Inflammatory macrophage (primary cell): ENCODE measurements at regions not wholly inside any gene's neighbourhood (a gene's known extent, or its start where the extent isn't known, plus 50 kb on each side); places are given as distances from the start of the nearest gene placed in this dataset.
"Not testable (repeated sequence)": the region's sequence is repeated elsewhere in the genome, so short reads cannot be mapped to it uniquely, and the experiment has no call there.

Source experiments
- DNase-seq, 2 donors: peaks; one replicate each; pipeline ENCODE4 v3.0.0-alpha.2; 2020 to 2022

DNA sequence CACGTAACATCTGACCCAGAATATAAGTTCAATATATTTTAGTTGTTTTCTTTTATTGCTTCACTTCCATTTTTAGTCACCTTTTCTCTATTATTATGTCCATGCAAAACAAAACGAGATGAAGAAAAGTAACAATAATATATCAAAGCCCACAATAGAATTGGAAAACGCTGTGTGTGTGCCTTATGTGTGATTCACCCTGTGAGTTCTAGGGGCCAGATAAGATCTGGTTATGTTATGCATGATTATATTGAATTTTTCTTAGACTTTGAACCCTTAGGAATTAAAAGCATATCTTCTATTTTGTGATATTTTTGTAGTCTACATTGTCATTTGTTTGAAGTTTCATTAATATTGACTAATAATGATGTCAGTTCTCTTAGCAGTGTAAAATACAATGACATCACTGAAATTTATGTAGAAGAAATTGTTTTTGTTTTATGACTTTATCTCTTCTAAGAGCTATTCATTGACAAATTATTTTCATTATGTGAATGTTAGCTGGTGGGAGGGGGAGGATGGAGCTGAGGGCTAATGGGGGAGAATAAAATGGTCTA, 243.6 kb downstream of the TFAP2B start:
- no peak for DNase-seq

DNA sequence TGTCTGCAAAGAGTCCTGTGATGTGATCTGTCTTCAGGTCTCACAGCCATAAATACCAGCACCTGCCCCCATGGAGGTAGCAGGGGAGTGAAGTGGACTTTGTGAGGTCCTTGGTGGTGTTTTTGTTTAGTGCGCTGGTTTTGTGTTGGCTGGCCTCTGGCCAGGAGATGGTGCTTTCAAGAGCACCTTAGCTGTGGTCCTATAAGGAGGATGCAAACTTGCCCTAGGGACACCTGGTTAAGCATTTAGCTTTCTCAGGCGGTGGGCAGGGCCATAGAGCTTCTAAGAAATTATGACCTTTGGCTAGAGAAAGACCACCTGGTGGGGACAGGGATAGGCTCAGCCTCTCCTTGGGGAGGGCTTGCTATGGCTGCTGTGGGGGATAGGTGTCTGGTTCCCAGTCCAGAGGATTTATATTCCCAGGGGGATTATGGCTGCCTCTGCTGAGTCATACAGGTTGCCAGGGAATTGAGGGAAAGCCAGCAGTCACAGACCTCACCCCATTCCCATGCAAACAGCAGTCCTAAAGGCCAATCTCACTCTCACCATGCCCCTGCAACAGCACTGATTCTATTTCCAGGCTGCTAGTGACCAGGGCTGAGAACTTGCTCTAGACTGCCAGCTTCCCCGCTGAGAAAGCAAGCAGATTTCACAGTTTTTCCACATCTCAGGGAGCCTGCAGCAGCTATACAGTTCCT, 259.3 kb downstream of the TFAP2B start:
- DNase-seq: no peak

DNA sequence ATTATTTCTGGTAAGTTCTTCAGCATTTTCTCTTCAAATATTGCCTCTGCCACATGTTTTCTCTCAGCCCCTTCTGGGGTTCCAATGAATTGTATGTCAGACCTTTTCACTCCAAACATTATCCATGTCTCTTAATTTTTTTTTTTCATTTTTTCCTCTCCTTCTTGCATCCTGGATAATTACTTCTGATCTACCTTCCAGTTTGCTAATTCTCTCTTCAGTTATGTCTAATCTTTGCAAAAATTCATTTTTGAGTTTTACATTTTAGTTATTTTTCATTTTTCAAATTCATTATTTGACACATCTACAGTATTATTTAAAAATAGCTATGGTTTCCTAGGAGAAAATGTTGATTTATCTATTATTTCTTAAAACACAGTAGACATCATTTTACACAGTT, 271.7 kb downstream of the TFAP2B start:
- no peak for DNase-seq

DNA sequence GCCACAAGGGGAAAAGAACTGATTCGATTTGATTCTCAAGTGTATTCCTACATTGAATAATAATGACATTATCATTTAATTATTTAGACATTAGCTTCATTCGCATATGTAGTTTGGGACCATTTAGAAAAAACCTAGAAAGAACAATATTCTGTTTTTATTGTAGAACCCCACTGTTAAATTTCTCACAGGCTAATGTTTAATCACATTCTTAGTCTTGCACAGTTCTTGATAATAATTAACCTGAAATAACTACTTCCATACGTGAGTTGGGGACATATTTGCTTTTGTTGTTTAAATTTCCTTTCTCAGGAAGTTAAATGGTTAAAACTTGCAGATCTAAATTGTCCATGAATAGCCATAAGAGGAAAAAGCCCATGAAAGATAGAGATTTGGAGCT, 275.2 kb downstream of the TFAP2B start:
- no peak for DNase-seq

DNA sequence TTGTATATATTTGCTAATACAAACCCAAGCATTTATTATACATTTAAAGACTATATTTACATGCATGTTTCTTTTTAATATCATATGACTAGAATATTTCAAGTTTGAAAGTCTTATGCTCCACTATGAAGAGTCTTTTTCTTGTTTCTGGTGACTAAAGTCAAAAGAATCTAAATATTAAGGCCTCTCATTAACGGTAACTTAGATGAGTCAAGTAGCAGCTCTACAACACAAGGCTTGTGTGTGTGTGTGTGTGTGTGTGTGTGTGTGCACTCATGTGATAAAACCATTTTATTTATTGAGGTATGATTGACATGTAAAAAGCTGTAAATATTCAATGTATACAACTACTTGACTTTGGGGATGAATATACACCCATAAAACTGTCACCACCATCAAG, 275.6 kb downstream of the TFAP2B start:
- no peak for DNase-seq

DNA sequence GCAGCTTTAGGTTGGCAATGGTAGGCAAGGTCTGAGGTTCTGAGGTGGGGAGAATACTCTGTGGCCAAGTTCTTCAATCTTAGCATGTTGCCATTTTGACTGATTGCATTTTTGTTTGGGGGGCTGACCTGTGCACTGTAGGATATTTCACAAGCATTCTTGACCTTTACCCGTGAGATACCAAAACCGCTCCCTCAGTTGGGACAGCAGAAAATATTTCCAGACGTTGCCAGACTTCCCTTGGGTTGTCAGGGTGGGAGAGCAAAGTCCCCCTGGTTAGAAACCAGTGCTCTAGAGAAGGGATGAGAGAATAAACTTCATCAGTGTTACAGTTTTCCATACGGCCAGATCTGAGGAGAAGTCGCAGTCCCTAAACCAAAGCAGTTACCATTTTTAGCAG, 279.6 kb downstream of the TFAP2B start:
- no peak for DNase-seq

DNA sequence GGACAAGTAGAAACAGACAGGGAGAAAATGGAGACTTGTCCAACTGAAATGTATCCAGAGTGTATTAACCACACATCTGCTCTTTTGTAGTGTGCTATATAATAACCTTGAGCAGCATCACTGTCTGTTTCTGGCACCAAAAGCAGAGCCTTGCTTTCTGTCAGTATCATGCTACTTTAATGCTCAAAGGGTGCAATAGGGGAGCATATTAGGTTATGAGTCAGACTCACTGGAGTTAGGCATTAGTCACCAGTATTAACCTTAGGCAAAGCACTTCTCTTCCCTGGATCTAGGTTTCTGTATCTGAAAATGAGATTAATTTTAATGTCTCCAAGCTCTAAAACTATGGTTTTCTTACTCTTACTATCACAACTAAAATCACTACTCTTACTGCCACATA, 280.1 kb downstream of the TFAP2B start:
- DNase-seq: no peak

DNA sequence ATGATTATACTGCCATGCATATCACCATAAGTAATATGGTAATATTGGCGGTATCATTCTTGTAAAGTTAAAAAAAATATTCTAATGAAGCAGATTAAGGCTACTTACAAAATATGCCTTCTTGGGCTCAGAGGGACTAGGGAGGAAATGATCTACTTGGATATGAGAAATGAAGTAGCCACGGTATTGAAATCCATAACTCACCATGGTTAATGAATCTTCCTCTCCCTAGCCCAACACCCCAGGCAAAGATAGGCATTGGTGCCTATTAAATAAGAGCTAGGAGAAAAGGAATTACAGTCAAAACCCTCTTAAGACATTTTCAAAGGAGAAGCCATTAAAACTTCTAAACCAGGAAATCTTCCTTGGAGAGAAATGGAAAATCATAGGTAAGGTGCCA, 280.5 kb downstream of the TFAP2B start:
- no peak for DNase-seq

DNA sequence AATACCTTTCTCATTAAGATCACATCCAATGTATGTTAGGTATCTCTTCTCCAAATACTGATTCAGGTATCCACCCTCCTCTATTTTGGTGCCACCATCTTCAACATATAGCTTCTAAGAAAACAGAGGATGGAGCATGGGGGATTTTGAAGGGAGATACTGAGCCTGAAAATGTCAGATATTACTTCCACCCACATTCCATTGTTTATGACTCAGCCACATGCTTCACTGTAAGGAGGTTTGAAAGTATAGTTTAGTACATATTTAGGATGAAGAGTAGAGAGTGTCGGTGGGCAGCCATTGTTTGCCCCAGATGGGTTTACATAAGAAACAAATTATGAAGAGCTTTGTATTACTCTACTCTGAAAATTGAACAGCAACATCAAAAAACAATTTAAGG, 286.7 kb downstream of the TFAP2B start:
- no peak for DNase-seq

DNA sequence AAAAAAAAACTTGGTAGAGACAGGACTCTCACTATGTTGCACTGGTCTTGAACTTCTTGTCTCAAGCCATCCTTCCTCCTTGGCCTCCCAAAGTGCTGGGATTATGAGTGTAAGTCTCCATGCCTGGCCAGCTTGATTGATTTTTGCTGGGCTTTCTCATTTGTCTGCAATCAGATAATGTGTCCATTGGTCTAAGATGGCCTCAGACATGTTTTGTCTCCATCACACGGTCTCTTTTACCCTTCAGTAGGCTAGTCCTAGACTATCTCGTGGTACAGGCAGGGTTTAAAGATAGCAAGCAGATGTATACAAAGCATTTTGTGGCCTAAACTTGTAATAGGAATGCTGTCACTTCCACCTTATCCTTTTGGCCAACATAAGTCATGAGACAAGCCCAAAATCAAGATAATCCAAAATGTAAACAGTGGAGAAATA, 289.1 kb downstream of the TFAP2B start:
- no peak for DNase-seq

DNA sequence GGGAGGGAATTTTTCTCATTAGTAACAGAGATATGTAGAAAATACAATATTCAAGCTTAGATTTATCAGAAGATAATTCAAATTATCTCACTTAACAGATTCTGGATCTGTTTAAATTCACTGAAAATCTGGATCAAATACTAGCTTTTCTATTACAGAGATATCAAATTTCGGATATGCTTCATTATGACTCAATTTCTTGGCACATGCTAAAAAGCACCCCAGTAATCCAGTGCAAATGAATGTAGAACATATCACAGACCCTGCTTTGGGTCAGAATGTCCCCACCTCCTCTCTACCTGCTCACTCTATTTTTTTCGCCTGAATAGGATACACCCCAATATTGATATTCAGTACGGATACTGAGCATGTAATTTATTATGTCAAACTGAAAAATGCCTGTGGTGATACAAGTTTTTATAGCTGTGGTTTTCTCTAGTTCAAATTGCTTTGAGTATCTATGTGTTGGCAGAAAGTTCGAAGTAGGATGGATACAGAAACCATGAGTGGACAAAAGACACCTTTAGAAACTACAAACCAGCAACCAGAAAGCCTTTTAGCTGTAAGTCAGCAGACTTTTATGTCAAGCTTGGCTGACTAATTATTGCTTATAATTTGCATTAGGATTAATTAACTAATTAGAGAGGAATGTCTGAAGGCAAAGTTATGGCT, 290.0 kb downstream of the TFAP2B start:
- DNase-seq: no peak

DNA sequence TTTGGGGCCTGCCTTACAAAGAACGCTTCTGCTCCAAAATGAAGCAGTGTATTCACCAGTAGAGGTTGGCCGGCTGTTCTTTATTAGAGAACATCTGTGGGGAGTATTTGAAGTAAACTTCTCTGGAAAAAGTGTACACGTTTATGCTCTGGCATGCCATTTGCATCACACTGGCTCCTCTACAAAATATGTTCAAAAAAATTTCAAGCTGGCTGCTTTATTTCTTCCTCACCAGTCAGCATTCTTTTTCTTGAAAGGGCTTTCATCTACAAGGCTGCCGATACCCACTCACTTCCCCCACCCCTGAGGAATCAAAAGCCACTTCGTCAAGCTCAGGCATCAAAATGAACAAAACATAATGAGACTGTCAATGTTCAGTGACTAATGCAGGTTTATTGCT, 294.1 kb downstream of the TFAP2B start:
- DNase-seq: no peak

DNA sequence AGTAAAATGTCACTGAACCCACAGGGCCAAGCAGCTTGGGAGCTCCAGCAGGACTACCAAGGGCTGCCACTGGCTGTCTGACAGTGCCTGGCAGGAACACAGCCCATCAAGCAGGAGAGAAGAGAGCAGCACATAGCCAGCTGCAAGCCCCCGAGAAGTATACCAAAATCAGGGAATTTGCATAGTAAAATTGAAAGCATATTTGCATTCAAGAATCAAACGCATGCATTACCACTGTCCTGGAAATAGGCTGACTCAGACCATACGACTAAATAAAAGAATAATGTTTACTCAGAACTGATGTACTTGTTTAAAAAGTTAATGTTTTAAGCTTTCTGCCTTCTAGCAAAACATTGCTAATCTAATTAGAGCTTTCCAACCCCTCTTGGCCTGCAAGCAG, 298.1 kb downstream of the TFAP2B start:
- DNase-seq: no peak

DNA sequence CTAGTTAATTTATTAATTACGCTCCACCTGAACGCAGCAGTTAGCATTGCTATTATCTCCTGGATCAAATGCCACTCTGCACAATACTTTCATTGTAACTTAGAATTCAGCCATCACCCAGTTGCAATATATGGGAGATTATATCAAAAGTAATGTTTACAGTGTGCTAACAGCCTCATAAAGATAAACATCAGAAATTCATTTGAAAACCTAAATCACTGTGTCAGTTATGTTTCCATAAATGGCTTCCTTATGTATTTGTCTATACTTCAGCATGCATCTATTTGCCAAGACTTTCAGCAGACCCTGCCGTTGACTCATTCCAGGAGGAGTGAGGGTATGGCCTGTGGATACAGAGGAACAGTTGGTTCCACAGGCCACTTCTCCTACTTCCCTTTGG, 300.1 kb downstream of the TFAP2B start:
- DNase-seq: no peak

DNA sequence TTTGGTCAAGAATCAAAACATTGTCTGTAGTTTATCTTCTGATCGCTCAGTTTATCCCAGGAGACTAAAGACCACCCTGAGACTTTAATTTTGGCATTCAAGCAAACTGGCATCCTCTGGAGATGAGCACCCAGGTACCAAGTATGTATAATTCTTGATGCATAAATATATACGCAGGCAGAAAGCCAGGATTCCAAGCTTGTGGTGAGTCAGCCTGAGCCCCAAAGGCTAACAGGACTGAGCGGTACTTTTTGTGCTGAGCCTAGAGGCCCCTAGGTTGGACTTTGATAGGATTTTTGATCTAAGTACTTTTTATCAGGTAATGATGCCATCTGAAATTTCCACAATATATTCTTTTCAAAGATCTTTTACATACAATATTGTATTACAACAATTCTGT, 301.3 kb downstream of the TFAP2B start:
- DNase-seq: no peak

DNA sequence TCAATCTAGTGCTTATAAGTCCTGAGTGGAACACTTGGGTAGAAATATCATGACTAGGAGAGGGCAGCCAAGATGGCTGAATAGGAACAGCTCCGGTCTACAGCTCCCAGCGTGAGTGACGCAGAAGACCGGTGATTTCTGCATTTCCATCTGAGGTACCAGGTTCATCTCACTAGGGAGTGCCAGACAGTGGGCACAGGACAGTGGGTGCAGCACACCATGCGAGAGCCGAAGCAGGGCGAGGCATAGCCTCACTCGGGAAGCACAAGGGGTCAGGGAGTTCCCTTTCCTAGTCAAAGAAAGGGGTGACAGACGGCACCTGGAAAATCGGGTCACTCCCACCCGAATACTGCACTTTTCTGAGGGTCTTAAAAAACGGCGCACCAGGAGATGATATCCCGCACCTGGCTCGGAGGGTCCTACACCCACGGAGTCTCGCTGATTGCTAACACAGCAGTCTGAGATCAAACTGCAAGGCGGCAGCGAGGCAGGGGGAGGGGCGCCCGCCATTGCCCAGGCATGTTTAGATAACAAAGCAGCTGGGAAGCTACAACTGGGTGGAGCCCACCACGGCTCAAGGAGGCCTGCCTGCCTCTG, 302.8 kb downstream of the TFAP2B start:
- not testable (repeated sequence) for DNase-seq

DNA sequence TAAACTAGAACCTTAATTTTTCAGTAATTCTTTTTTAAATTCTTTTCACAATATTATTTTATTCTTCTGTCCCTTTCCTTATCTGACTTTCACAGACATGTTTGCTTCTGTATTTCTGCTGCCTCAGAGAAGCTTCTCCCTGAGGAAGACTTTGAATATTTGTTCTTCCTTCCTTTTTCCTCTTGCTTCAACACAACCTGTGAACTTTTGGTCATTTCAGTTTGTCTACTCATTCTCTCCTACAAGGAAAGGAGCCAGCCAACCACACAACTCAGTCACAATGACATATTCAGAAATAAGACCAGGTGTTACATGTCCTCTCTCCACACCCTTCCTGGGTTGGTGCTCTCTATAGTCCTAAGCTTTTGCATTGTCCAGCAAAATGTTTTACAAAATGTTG, 310.4 kb downstream of the TFAP2B start:
- DNase-seq: no peak

DNA sequence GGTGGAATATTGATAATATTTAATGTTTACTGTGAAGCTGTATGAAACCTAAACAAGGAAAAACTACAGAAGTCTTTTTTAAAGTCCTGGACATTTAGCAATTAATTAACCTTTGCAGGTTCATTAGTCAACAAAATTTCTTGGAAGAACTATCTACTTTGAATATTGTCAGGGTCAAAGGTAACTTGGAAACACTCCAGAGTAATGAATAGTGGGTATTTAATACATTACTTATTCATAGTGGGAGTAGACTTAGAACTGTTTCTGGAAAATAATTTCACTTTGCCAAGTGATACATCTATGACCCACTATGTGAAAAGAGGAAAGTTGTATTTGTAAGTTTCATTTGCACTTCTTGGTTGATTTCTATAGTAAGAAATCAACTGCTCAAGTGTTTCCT, 319.1 kb downstream of the TFAP2B start:
- DNase-seq: no peak

DNA sequence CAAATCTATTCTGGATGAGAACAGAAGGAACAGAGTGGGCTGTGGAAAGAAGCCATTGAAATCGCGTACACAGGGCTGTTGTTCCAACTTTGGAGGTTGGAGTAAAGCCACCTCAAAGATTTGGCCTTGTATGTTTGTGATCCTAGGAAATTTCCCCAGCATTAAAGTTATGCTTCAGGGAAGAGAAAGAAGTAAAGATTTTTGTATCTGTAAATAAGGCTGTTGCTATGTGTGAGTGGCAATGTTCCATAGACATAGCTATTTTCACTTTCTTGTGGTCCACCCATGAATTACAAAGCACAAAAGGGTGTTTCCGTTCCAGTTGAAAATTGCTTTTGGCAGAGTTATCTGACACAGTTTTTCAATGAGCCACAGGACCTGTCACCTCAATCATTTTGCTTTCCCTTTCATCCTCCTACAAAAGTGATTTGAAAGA, 321.3 kb downstream of the TFAP2B start:
- no peak for DNase-seq

DNA sequence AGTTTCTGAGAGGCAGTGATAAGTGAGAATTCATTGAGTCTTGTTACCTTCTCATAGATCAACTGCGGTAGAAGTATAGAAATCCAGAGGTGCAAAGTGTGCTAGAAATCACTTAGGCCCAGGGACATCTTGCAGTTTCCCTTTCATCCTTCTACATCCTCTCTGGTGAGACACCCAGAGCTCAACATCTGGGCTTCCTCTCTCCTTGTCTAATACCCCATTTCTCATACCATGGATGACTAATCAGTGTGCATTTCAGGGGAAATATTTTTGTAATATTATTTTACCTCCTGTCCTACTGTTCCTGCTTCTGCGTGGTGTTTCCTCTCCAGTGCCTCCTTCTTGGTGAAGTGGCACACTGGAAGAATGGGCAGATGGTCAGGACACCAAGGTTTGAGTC, 322.4 kb downstream of the TFAP2B start:
- DNase-seq: no peak

DNA sequence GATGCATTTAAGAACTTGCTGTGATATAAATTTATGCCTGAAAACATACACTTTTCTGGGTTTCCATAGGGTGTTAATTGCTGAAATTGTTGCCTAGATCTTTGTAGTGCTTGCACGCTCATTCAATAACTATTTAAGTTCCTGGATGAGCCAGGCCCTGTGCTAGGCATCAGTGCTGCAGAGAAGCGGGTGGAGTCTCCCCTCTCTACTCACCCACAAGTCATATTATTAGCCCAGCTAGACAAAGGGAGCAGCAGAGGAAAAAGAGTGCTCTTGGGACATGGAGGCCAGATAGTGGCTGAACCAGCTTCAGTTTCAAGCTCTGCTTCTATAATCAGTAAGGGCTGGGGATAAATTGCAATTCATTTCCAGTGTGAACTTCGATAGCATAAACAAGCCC, 329.1 kb downstream of the TFAP2B start:
- DNase-seq: no peak

DNA sequence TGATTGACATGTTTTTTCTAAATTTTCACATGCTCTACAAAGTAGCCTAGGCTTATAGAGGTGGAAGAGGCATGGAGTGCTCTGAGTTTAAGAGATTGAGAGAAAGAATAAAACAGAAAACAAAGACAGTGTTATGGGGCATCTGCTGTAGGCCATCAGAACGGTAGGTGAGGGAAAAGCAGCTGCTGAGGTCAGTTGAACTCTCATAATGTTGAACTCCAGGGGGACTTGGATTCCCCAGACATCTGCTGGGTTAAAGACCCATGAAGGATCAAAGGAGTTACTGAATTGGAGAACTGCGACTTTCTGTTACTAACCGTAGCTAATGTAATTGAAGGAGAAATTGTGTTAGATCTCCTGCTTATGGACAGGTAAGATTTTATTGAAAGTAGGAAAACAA, 333.9 kb downstream of the TFAP2B start:
- no peak for DNase-seq

DNA sequence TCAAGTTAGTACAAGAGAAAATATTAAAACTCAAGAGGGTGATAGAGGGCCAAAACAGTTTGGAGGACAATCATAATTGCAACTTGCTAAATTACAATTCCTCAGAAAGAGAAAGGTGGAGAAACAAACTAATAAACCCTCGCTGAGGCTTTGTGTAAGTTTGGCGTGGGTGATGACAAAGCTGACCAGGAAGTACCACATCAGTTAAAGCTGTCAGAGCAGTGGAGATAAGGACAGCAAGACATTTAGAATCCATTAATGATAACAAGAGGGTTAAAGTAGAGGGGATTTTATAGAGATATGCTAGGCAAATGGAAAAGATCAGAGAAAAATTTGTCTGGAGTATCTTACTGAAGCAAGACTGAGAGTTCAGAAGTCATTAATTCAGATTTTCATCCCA, 334.4 kb downstream of the TFAP2B start:
- DNase-seq: no peak

DNA sequence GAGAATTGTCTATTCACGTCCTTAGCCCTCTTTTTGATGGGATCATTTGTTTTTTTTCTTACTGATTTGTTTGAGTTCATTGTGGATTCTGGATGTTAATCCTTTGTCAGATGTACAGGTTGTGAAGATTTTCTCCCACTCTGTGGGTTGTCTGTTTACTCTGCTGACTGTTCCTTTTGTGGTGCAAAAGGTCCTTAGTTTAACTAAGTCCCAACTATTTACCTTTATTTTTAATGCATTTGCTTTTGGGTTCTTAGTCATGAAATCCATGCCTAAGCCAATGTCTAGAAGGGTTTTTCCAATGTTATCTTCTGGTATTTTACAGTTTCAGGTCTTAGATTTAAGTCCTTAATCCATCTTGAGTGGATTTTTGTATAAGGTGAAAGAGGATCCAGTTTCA, 336.3 kb downstream of the TFAP2B start:
- DNase-seq: not testable (repeated sequence)
